GM19452 (cell line): ENCODE measurements at regions not wholly inside any gene's neighbourhood (a gene's known extent, or its start where the extent isn't known, plus 50 kb on each side); places are given as distances from the start of the nearest gene placed in this dataset.
A peak's percentile ranks its signal among the peaks of the same experiment; 100 is the strongest.
"Not testable (repeated sequence)": the region's sequence is repeated elsewhere in the genome, so short reads cannot be mapped to it uniquely, and the experiment has no call there.

Experiments
- ATAC-seq: cut with Tn5 transposase; IDR thresholded peaks from one replicate; pipeline ENCODE4 v1.9.1; 2021; ENCODE audit not compliant: unreplicated experiment

GRCh38 chr3:8298021-8298954 lies 203.3 kb upstream of the LMCD1 start:
- no peak for ATAC-seq

GRCh38 chr3:8301977-8302735 lies 199.5 kb upstream of the LMCD1 start:
- ATAC-seq = peak; percentile 54

GRCh38 chr3:8303466-8303865 lies 198.2 kb upstream of the LMCD1 start:
- no peak for ATAC-seq

DNA sequence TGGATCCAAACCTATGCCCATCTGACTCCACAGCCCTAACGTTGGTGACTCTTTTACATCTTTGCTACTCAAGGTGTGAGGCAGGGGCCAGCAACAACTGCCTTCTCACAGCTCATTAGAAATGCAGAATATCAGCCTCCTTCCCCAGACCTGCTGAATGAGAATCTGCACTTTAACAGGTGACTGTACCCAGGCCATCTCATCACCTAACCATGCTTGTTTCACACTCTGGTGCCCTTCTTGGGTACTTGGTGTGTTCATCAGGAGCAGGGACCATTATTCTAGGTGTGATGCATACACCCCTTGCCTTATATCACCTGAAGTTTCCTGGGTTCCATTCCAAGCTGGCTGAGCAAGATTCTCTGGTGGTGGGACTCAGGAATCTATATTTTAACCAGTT lies 196.3 kb upstream of the LMCD1 start:
- no peak for ATAC-seq

DNA sequence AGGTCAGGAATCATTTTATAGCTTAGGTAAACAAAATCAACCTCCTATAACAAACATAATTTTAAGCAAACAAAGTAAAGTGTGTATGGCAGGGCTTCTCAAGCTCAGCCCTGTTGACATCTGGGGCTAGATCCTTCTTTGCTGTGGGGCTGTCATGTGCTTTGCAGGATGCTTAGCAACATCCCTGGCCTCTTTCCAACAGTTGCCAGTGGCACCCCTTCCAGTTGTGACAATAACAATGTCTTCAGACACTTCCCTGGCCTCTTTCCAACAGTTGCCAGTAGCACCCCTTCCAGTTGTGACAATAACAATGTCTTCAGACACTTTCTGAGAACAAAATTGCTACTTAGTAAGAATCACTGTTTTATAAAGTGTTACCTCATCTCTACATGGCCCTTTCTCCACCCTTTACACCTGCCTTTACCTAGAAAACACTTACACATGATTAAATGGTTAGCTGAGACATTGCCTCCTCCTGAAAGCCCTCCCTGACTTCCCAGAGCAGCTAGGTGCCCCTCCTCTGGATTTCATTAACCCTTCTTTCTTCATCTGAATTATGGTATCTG lies 194.0 kb upstream of the LMCD1 start:
- no peak for ATAC-seq

DNA sequence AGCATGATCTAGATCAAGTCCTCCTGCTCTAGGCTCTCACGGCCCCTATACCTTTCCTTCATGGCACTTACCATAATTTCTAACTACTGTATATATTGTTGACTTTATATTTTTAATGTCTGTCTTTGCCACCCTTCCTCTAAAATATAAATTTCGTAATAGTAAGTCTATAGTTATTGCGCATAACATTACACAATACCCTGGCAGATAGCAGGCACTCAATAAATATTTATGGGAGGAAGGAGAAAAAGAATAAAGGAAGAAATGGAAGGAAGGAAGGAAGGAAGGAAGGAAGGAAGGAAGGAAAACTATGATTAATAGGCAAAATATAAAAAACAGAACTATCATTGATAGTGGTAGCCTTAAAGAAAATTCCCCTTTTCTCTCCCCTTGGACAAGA lies 190.3 kb upstream of the LMCD1 start:
- ATAC-seq = no peak

DNA sequence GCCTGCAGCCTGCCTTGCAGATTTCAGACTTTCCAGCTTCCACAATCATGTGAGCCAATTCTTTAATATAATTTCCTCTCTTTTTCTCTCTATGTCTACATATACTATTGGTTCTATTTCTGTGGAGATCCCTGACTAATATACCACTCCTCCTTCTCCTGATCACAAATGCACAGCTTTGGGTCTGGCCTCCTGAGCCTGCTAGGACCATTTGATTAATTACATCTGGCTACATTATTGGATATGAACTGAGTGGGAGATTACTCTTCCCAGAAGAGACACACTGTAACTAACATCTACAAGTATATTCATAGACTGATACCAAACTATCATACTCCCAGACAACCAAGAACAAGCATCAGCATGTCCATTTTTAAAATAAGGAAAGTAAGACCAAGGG lies 188.9 kb upstream of the LMCD1 start:
- ATAC-seq = no peak

DNA sequence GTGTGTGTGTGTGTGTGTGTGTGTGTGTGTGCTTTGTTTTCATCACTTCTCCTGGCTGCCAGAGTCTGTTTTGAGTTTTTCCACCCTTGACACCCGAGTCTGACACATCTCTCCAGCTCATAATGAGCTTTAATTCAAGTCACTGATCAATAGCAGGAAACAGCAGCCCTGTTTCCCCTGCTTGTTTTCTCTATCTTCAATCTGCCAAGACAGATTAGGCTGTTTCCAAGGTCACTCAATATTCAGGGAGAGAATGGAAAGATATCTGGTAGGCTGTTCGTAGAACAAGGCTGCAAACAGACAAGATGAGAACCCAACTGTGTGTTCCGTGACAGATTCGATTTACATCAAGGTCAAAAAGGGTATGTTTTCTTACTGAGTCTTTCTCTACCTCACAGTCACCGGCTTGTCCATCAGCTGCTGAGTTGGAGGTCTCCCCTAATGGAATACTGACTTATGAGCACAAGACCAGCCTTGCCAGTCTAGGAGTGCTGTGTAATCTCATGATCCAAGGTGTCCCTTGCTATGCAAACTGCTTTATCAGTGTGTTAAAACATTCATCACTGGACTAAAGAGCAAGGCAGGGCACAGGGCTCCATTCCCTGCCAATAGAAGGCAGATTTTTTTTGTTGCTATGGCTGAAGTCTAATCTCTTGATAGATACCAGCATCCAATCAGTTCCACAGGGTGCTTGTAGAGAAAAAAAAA lies 187.9 kb upstream of the LMCD1 start:
- ATAC-seq = no peak

- ATAC-seq = not testable (repeated sequence)
Measured at GRCh38 chr3:8315526-8315925, 186.1 kb upstream of the LMCD1 start.

DNA sequence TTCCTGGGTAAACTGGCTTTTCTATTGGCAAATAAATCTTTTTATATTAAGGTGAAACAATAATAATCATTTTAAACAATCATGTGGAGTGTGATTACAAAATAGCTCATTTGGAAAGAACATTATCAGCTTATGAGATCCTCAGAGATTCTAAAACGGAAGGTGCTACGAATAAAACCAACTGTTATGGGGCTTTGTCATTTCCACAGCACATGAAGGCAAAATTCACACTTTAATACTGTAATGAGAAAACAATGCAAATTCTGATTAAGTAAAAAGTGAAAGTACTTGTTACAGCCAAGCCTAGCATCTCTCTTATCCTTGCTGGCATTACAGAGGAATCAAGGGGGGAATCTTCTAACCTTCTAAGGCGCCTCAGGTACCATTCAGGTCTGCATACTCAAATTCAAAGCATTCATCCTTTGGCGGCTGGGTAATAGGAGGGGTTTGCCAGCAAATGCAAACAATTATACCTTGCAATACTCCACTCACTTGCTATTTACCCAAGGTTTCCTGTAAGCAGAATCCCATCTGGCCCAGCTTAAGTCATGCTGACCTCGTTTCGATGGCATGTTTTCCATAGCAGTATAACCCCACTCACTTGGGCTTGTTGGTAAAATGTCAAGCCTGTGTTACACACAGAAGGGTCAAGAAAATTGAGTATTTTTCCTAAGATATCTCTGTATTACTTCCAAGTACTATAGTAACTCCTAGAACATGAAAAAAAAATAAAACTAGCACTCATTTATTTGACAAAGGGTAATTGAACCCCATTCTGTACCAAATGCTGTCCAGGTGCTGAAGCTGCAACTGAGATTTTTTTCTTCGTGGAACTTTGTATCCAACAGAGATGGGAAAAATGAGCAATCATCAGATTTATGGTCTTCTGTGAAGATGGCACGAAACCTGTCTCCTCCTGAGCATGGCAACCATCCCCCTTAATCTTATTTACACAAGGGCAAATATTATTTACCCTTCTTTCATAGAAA lies 183.7 kb upstream of the LMCD1 start:
- no peak for ATAC-seq

DNA sequence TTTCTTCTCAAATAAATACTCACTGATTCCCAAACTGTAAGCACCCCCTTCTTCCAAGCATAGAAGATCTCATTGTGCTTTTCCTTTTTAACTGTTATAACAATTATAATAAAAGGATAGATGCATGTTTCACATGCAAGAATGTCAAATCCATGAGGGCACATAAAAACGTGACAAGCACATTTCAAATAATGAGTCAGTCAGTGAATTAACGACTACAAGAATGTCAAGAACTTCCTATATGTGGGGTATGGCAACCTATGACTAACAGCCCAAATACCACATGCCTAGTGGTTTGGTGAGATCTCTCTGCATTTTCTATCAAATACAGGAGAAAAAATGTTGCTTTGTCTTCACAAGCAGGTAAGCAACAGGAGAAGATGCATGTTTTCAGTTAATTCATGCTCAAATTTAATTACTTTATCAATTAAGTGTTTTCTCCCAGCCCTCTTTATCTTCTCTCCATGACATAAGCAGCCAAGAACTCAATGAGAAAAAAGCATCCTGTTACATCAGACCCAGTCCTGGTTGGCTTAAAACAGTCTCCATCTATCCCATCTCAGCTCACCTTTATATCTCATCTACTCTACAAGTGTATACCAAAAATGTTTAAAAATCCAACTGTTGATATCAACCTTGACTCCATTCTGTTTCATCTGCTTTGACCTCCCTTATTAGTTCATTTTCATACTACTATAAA lies 181.5 kb upstream of the LMCD1 start:
- no peak for ATAC-seq

- ATAC-seq = no peak
Measured at GRCh38 chr3:8320711-8321458, 180.7 kb upstream of the LMCD1 start.

DNA sequence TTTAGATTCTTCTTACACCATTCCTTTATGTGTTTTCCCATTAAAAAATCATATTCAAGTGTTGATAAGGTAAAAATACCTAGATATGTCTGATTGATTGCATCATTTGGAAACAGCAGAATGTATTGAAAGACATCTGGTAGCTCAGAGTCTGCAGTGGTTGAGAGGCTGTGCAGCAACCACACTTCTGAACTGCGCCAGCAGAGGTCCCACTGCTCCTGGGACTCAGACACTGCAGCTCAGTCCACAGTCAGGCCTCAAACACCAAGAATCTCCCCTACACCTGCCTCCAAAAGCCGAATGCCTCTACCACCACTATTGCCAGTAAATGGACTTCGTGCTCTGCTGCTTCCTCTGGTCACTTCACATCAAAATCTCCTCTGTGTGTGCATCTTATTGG lies 176.9 kb upstream of the LMCD1 start:
- no peak for ATAC-seq

- no peak for ATAC-seq
Measured at GRCh38 chr3:8325306-8325705, 176.3 kb upstream of the LMCD1 start.

- not testable (repeated sequence) for ATAC-seq
Measured at GRCh38 chr3:8325833-8326232, 175.8 kb upstream of the LMCD1 start.

DNA sequence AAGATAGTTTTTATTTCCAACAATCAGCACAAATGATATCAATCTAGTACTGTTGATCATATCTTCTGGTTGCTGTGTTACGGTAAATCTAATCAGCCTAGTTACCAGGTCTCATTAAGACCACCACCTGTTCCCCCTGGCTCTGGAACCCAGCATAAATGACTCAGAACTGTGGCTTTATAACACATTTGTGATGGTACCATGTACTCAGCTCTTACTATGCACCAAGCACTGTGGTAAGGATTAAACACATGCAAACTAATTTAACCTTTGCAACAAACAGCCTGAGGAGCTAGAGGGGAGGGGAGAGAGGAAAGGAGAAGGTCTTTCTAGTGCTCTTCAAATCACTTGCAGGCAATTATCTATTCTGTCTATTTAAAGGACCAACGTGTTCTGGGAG lies 173.9 kb upstream of the LMCD1 start:
- no peak for ATAC-seq

DNA sequence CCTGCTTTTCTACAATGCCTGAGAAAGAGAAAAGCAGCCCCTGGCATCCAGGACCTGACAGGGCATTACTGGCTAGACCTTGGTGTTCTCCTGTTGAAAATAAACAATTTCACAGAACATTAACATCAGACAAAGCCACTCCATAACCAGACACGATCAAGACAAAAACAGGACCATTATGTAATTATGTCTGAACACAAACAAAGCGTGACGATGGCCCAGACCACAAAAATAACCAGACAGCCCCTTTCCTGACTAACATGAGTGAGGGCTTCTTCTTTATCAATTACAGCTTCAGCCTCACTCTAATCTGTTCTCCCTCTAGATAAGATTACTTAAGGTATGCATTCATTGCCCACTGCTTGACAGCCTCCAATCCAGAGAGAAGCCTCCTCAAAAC lies 172.7 kb upstream of the LMCD1 start:
- ATAC-seq = no peak

GRCh38 chr3:8329598-8329997 lies 172.0 kb upstream of the LMCD1 start:
- ATAC-seq = no peak

- no peak for ATAC-seq
Measured at GRCh38 chr3:8336456-8336855, 165.2 kb upstream of the LMCD1 start.
